GM18868 (cell line): ENCODE measurements at regions not wholly inside any gene's neighbourhood (a gene's known extent, or its start where the extent isn't known, plus 50 kb on each side); places are given as distances from the start of the nearest gene placed in this dataset.

Source experiments
- ATAC-seq: cut with Tn5 transposase; IDR thresholded peaks from one replicate; pipeline ENCODE4 v1.9.1; 2021; ENCODE audit warnings: mild to moderate bottlenecking, moderate library complexity; ENCODE audit not compliant: unreplicated experiment

- ATAC-seq, result no peak
These were observed 1537.2 kb downstream of the UQCRFS1 start for GRCh38 chr19:27675771-27676170.

GRCh38 chr19:27674701-27675100 is 1538.2 kb downstream of the UQCRFS1 start:
- no peak for ATAC-seq

GRCh38 chr19:27673986-27674385 is 1539.0 kb downstream of the UQCRFS1 start:
- ATAC-seq, result no peak

- no peak for ATAC-seq
These were observed 1540.5 kb downstream of the UQCRFS1 start for GRCh38 chr19:27672309-27673047.

GRCh38 chr19:27671876-27672275 is 1541.1 kb downstream of the UQCRFS1 start:
- ATAC-seq, result no peak

GRCh38 chr19:27660428-27660827 is 1552.5 kb downstream of the UQCRFS1 start:
- ATAC-seq, result no peak

- ATAC-seq, result no peak
These were observed 1555.5 kb downstream of the UQCRFS1 start for GRCh38 chr19:27657271-27658051.

- ATAC-seq, result no peak
These were observed 1558.5 kb downstream of the UQCRFS1 start for GRCh38 chr19:27654266-27654990.

GRCh38 chr19:27652796-27653195 is 1560.2 kb downstream of the UQCRFS1 start:
- ATAC-seq, result no peak

- ATAC-seq, result no peak
These were observed 1560.7 kb downstream of the UQCRFS1 start for GRCh38 chr19:27652281-27652680.

- no peak for ATAC-seq
These were observed 1565.5 kb downstream of the UQCRFS1 start for GRCh38 chr19:27647423-27647822.

- ATAC-seq, result no peak
These were observed 1577.5 kb downstream of the UQCRFS1 start for GRCh38 chr19:27635401-27635800.

- no peak for ATAC-seq
These were observed 1594.9 kb downstream of the UQCRFS1 start for GRCh38 chr19:27618006-27618405.

GRCh38 chr19:27580906-27581305 is 1632.0 kb downstream of the UQCRFS1 start:
- ATAC-seq, result no peak
